Heart right ventricle (tissue), 16 donors: ENCODE measurements at regions not wholly inside any gene's neighbourhood (a gene's known extent, or its start where the extent isn't known, plus 50 kb on each side); places are given as distances from the start of the nearest gene placed in this dataset.
"Not testable (repeated sequence)": the region's sequence is repeated elsewhere in the genome, so short reads cannot be mapped to it uniquely, and the experiment has no call there.

Source experiments
- ATAC-seq, 8 donors: fragments of 200-7000 bp; cut with Tn5 transposase; one replicate each; pipeline ENCODE4 v1.9.1; 2020; ENCODE audit warnings: mild to moderate bottlenecking in 8 of 8, moderate library complexity in 8 of 8, moderate number of reproducible peaks in 1 of 8
- DNase-seq, 2 donors: peaks; one replicate each; pipeline ENCODE4 v3.0.0-alpha.2; 2020
- H3K27ac ChIP-seq, 10 donors: fragments of 200-600 bp; sonication (generic) in 2 of 10; one replicate each; pipeline versions ENCODE4 v1.5.0 to v1.8.0; 2020 to 2022; ENCODE audit warnings: mild to moderate bottlenecking in 3 of 10
- H3K27me3 ChIP-seq, 7 donors: fragments of 200-600 bp; one replicate each; pipeline ENCODE4 v1.8.0; 2021 to 2022; ENCODE audit warnings: mild to moderate bottlenecking in 2 of 7
- H3K36me3 ChIP-seq, 9 donors: fragments of 200-600 bp; sonication (generic) in 1 of 9; one replicate each; pipeline versions ENCODE4 v1.5.0 to v1.8.0; 2020 to 2022; ENCODE audit warnings: mild to moderate bottlenecking in 2 of 9
- H3K4me1 ChIP-seq, 9 donors: fragments of 200-600 bp; sonication (generic) in 1 of 9; one replicate each; pipeline versions ENCODE4 v1.5.0 to v1.8.0; 2020 to 2022; ENCODE audit warnings: mild to moderate bottlenecking in 4 of 9
- H3K4me3 ChIP-seq, 10 donors: fragments of 200-600 bp; sonication (generic) in 2 of 10; one replicate each; pipeline versions ENCODE4 v1.5.0 to v1.8.0; 2020 to 2022; ENCODE audit warnings: mild to moderate bottlenecking in 7 of 10, moderate library complexity in 2 of 10
- H3K9me3 ChIP-seq, 11 donors: fragments of 200-600 bp in 10 of 11; sonication (generic) in 2 of 11; one replicate each; pipeline versions ENCODE4 v1.5.0 to v1.8.0; 2013 to 2022; ENCODE audit warnings: mild to moderate bottlenecking in 2 of 11, control low read depth in 1 of 11, moderate library complexity in 1 of 11
- WGBS, 2 donors: extraction: QIAGEN DNeasy Blood & Tissue Kit; methylation state at CpG; one replicate each; pipeline ENCODE4 v1.1.7; 2013; ENCODE audit warnings: inconsistent platforms in 1 of 2; 5-methylcytosine and 5-hydroxymethylcytosine counted together
- intact Hi-C, 10 donors: fragments of 100-400 bp; cut with DNase I; formaldehyde crosslinking; loops; one replicate each; pipeline versions ENCODE4 v1.11.1 to v1.14.2; 2022
- TF ChIP-seq, protein P1 (sequence below), 9 donors: fragments of 200-600 bp; sonication (generic) in 2 of 9; IDR thresholded peaks; one replicate each; pipeline versions ENCODE4 v1.5.0 to v1.8.0; 2021 to 2022; ENCODE audit warnings: antibody characterized with exemption in 9 of 9, mild to moderate bottlenecking in 5 of 9, moderate library complexity in 1 of 9
- donor health status: Arrhythmogenic right ventricular cardiomyopathy.
- donor health status: ischemic (EF 13 %, LVEDD 7.1; RV severe dilation, severe dysfunction).
- donor health status: healthy with polysubstance abuse.
- donor health status: DM: no; HTN: yes; CAD: no.
- donor health status: DM: no; HTN: no; CAD: no.
- donor health status: ischemic (EF 25% LVEDD 6.9; RV normal size, moderate dysfunction).
- donor health status: ischemic (EF 25% LVEDD 5.7; RV mildly dilated, moderate dysfunction).
- donor health status: healthy.
- donor health status: DM: yes; HTN: yes; CAD: no.
- donor health status: Ischemic cardiomyopathy.
- donor health status: ischemic (EF 35%, LVEDD 5.7; RV mildly dilated, moderate dysfunction).
- donor health status: nonischemic (EF 11% LVEDD 7.7; RV severe dilation, severe dysfunction).
- donor health status: DM: yes; HTN: yes; CAD: no.
- donor health status: PGD.
- donor health status: ischemic (EF 29% LVEDD 5.4; RV normal size, mild dysfunction).
- donor health status: nonischemic (EF 23%, LVEDD 6.1; RV moderate dilation, normal function).

DNA sequence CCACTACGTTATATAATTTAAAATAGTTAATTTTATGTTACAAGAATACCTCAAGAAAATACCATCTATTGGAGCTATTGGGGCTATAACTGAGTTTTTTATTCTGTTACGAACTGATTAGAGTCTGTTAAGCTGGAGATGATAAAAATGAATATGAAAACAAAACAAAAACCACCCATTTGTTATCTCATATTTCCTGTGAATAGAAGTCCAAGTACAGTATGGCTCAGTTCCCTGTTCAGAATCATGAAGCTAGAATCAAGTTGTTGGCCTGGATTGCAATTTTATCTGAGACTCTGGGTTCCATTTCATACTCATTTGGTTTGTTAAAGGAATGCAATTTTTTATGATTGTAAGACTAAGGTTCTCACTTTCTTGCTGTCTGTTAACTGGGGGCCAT, 319.1 kb upstream of the PCDH18 start:
- intact Hi-C loops = no loop called here
- DNase-seq (no peak), ATAC-seq (no peak)
- TF ChIP-seq, protein P1, sequence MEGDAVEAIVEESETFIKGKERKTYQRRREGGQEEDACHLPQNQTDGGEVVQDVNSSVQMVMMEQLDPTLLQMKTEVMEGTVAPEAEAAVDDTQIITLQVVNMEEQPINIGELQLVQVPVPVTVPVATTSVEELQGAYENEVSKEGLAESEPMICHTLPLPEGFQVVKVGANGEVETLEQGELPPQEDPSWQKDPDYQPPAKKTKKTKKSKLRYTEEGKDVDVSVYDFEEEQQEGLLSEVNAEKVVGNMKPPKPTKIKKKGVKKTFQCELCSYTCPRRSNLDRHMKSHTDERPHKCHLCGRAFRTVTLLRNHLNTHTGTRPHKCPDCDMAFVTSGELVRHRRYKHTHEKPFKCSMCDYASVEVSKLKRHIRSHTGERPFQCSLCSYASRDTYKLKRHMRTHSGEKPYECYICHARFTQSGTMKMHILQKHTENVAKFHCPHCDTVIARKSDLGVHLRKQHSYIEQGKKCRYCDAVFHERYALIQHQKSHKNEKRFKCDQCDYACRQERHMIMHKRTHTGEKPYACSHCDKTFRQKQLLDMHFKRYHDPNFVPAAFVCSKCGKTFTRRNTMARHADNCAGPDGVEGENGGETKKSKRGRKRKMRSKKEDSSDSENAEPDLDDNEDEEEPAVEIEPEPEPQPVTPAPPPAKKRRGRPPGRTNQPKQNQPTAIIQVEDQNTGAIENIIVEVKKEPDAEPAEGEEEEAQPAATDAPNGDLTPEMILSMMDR (IDR thresholded peaks at IDR 0.05) = no peak
- 54 to 72% methylated on average over 2 of the region's 2 CpGs for WGBS, 2 donors
- H3K36me3 ChIP-seq = no peaks in the 10 kb centered on the region
- H3K4me1 ChIP-seq = no peaks in the 10 kb centered on the region
- no peak overlapping the region for H3K4me3 ChIP-seq
- H3K27ac ChIP-seq = no peak overlapping the region
- H3K9me3 ChIP-seq = peaks cover 0 to 31% (median 0%) of the 10 kb centered on the region in 11 donors
- no peaks in the 10 kb centered on the region for H3K27me3 ChIP-seq

DNA sequence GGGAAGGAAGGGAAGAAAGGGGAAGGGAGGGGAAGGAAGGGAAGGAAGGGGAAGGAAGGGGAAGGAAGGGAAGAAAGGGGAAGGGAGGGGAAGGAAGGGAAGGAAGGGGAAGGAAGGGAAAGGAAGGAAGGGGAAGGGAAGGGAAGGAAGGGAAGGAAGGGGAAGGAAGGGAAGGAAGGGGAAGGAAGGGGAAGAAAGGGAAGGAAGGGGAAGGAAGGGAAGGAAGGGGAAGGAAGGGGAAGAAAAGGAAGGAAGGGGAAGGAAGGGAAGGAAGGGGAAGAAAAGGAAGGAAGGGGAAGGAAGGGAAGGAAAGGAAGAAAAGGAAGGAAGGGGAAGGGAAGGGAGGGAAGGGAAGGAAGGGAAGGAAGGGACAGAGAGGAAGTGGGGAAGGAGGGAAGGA, 295.7 kb upstream of the PCDH18 start:
- intact Hi-C loops = loop anchor here in 1 of 10 donors (10.0 kb wide), 1 partner anchor 857 kb away; no protein-coding TSS in a partner anchor
- peaks cover 0 to 23% (median 8%) of the 10 kb centered on the region in 11 donors for H3K9me3 ChIP-seq
- H3K27me3 ChIP-seq, H3K4me1 ChIP-seq, H3K36me3 ChIP-seq, ATAC-seq, H3K27ac ChIP-seq, DNase-seq, H3K4me3 ChIP-seq: not testable (repeated sequence)

DNA sequence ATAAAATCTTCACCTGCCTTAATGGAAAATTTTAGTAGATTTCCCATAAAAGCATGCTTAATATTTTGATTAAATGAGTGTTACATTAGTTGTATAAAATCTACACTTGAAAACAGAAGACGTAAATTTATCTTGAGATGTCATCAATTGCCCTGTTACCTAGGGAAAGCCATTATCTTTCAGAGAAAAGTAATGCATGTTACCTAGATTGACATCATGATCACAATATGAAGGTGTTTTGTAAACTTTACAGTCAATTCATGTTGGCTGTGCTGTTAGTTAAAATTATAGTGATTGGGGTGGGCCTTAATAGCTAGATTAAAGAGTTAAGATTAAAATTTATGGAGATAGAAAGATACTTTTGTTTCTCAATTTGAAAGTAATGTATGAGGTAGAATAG, 293.2 kb upstream of the PCDH18 start:
- Histone ChIP-seq H3K27ac (no peak overlapping the region), H3K4me1 (no peaks in the 10 kb centered on the region), H3K9me3 (peaks cover 0 to 9% (median under 1%) of the 10 kb centered on the region in 11 donors), H3K27me3 (no peaks in the 10 kb centered on the region), H3K4me3 (no peak overlapping the region), H3K36me3 (no peaks in the 10 kb centered on the region)
- TF ChIP-seq, protein P1 (IDR thresholded peaks at IDR 0.05) = no peak
- WGBS, 2 donors = 83 to 95% methylated on average over 1 of the region's 1 CpG
- DNase-seq (no peak), ATAC-seq (no peak)
- intact Hi-C loops = loop anchor here in 1 of 10 donors (10.0 kb wide), 1 partner anchor 859 kb away; no protein-coding TSS in a partner anchor

GRCh38 chr4:137823007-137823406, 290.7 kb upstream of the PCDH18 start:
- intact Hi-C loops = loop anchor here in 1 of 10 donors (10.0 kb wide), 1 partner anchor 862 kb away; no protein-coding TSS in a partner anchor
- H3K9me3 ChIP-seq = peaks cover 0 to 12% (median 0%) of the 10 kb centered on the region in 11 donors
- no peak overlapping the region for H3K27ac ChIP-seq
- no peaks in the 10 kb centered on the region for H3K36me3 ChIP-seq
- ATAC-seq = no peak
- TF ChIP-seq, protein P1 (IDR thresholded peaks at IDR 0.05) = no peak
- DNase-seq = no peak
- H3K4me1 ChIP-seq = no peaks in the 10 kb centered on the region
- no peak overlapping the region for H3K4me3 ChIP-seq
- 70 to 81% methylated on average over 2 of the region's 2 CpGs for WGBS, 2 donors
- H3K27me3 ChIP-seq = no peaks in the 10 kb centered on the region

DNA sequence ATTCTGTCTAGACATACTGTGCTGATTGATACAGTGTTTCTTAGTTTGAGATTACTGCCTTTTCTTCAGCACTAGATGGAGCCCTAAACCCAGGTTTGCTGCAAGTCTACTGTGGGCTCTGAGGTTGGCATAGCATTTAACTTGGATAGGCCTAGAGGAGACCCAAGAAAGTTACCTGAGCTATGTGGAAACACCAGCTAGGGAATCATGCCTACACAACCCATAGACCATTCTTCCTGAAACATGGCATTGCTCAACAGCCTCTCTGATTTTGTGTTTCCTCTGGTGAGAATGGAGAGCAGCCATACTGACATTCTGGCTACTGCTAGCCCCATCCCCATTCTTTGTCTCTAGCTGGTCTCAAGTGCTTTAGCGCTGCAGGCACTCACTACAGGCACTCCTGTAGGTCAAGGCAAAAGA, 287.7 kb upstream of the PCDH18 start:
- DNase-seq (no peak), ATAC-seq (peak in 1 of 8 donors; percentile 53)
- no peak overlapping the region for H3K27ac ChIP-seq
- H3K27me3 ChIP-seq = no peaks in the 10 kb centered on the region
- TF ChIP-seq, protein P1 (IDR thresholded peaks at IDR 0.05) = peak in 6 of 9 donors; percentile 33 to 47 (median 46)
- no peak overlapping the region for H3K4me3 ChIP-seq
- H3K36me3 ChIP-seq = no peaks in the 10 kb centered on the region
- 88 to 97% methylated on average over 1 of the region's 1 CpG for WGBS, 2 donors
- H3K4me1 ChIP-seq = no peaks in the 10 kb centered on the region
- peaks cover 0 to 12% (median 0%) of the 10 kb centered on the region in 11 donors for H3K9me3 ChIP-seq
- intact Hi-C loops = loop anchor here in 1 of 10 donors (10.0 kb wide), 1 partner anchor 865 kb away; no protein-coding TSS in a partner anchor
